OCI-LY1 (cell line): ENCODE measurements at regions not wholly inside any gene's neighbourhood (a gene's known extent, or its start where the extent isn't known, plus 50 kb on each side); places are given as distances from the start of the nearest gene placed in this dataset.

Experiments
- EZH2 ChIP-seq: fragments of 200-600 bp; sonication (generic), shearing (Covaris generic); IDR thresholded peaks from 2 replicates; pipeline ENCODE4 v1.8.0; 2017; ENCODE audit warnings: borderline replicate concordance, mixed run types, mild to moderate bottlenecking, antibody characterized with exemption, low read length, moderate library complexity, mixed read lengths
- TF ChIP-seq, protein P1 (sequence below): fragments of 200-600 bp; sonication (generic), shearing (Covaris generic); IDR thresholded peaks from 2 replicates; pipeline ENCODE4 v1.5.1; 2017; ENCODE audit warnings: mild to moderate bottlenecking, antibody characterized with exemption, low read length, moderate library complexity, mixed read lengths

DNA sequence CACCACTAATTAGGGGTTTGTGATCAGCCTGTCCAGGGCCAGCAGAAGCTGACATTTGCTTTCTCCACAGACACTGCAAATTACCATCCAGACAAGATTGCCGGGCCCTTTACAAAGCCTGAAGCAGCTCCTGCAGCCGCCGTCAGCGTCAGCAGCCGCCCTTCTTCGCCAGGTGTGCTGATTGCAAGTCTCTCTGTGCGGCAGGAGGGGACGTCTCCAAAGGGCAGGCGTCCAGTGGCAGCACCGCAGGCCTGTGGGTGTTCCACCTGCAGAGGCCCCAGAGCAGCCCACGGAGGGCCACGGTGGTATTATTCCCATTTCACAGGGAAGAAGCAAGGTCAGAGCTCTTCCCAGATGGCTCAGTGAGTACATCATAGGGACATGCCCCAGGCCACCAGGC lies 108.0 kb upstream of the PPP1R26 start:
- TF ChIP-seq, protein P1, sequence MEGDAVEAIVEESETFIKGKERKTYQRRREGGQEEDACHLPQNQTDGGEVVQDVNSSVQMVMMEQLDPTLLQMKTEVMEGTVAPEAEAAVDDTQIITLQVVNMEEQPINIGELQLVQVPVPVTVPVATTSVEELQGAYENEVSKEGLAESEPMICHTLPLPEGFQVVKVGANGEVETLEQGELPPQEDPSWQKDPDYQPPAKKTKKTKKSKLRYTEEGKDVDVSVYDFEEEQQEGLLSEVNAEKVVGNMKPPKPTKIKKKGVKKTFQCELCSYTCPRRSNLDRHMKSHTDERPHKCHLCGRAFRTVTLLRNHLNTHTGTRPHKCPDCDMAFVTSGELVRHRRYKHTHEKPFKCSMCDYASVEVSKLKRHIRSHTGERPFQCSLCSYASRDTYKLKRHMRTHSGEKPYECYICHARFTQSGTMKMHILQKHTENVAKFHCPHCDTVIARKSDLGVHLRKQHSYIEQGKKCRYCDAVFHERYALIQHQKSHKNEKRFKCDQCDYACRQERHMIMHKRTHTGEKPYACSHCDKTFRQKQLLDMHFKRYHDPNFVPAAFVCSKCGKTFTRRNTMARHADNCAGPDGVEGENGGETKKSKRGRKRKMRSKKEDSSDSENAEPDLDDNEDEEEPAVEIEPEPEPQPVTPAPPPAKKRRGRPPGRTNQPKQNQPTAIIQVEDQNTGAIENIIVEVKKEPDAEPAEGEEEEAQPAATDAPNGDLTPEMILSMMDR = no peak
- no peak for TF ChIP-seq EZH2
